Urinary bladder (tissue), 3 donors: ENCODE measurements at regions not wholly inside any gene's neighbourhood (a gene's known extent, or its start where the extent isn't known, plus 50 kb on each side); places are given as distances from the start of the nearest gene placed in this dataset.

Experiments used
- DNase-seq: peaks from one replicate; pipeline ENCODE4 v3.0.0-alpha.2; 2015; ENCODE audit errors: extremely low spot score
- H3K27ac ChIP-seq: one replicate; pipeline ENCODE4 v1.5.1; 2013; ENCODE audit warnings: low read depth, mild to moderate bottlenecking, moderate library complexity
- H3K36me3 ChIP-seq: one replicate; pipeline ENCODE4 v1.6.1; 2013; ENCODE audit warnings: mild to moderate bottlenecking, moderate library complexity; ENCODE audit not compliant: insufficient read depth
- H3K4me1 ChIP-seq: one replicate; pipeline ENCODE4 v1.6.1; 2013; ENCODE audit warnings: mild to moderate bottlenecking, moderate library complexity; ENCODE audit not compliant: insufficient read depth
- H3K4me3 ChIP-seq: one replicate; pipeline ENCODE4 v1.5.1; 2013; ENCODE audit warnings: low read depth, low read length
- WGBS: extraction: QIAGEN DNeasy Blood & Tissue Kit; methylation state at CpG from one replicate; pipeline ENCODE4 v1.1.7; 2013; 5-methylcytosine and 5-hydroxymethylcytosine counted together
- donor health status: healthy with polysubstance abuse.
- donor health status: healthy.

DNA sequence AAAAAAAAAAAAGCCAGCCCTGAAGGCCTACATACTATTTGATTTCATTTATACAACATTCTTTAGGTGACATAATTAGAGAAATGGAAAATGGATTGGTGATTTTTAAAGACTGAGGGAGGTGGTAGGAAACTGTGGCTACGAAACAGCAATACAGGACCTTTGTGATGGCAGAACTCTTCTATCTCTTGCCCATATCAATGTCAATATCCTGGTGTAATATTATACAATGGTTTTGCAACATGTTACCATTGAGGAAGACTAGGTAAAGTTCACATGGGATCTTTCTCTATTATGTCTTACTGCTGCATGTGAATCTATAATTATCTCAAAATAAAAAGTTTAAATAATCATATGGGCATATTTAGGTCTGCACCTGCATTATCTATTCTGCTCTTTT is 371.2 kb downstream of the ETS1 start:
- Histone ChIP-seq H3K4me3 (no peak overlapping the region), H3K36me3 (no peaks in the 10 kb centered on the region), H3K27ac (no peak overlapping the region), H3K4me1 (no peaks in the 10 kb centered on the region)
- 96% methylated on average over 1 of the region's 1 CpG for WGBS
- DNase-seq: no peak

GRCh38 chr11:128215238-128215882 is 372.0 kb downstream of the ETS1 start:
- Histone ChIP-seq H3K4me3 (no peak overlapping the region), H3K27ac (no peak overlapping the region), H3K36me3 (no peaks in the 10 kb centered on the region), H3K4me1 (no peaks in the 10 kb centered on the region)
- WGBS: 94% methylated on average over 28 of the region's 28 CpGs
- DNase-seq: no peak

- Histone ChIP-seq H3K4me1 (no peaks in the 10 kb centered on the region), H3K36me3 (no peaks in the 10 kb centered on the region), H3K4me3 (no peak overlapping the region), H3K27ac (no peak overlapping the region)
- WGBS: 90% methylated on average over 9 of the region's 9 CpGs
- DNase-seq: no peak
Observed at GRCh38 chr11:128214263-128214662, 373.1 kb downstream of the ETS1 start.

DNA sequence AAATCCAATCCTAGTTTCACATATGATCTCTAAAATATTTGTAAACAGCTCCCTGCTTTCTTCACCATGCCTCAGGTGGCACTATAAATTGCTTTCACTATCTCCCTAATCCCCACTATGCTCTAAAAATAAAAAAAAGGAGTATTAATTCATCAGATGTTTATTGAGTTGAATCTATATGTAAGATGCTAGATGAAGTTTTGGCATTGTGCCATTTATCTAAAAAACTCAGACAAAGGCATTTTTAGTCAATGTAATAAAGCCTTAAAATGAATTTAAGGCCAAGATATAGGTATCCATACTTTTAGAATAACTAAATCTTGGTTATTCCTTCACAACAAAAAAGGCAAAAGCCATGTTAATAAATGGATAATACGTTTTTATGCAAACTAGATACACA is 373.9 kb downstream of the ETS1 start:
- H3K4me3 ChIP-seq: no peak overlapping the region
- 80% methylated on average over 1 of the region's 1 CpG for WGBS
- no peak overlapping the region for H3K27ac ChIP-seq
- H3K4me1 ChIP-seq: no peaks in the 10 kb centered on the region
- no peaks in the 10 kb centered on the region for H3K36me3 ChIP-seq
- DNase-seq: no peak

- Histone ChIP-seq H3K27ac (no peak overlapping the region), H3K36me3 (no peaks in the 10 kb centered on the region), H3K4me3 (no peak overlapping the region), H3K4me1 (no peaks in the 10 kb centered on the region)
- 69% methylated on average over 2 of the region's 2 CpGs for WGBS
- no peak for DNase-seq
Observed at GRCh38 chr11:128212324-128212723, 375.0 kb downstream of the ETS1 start.

DNA sequence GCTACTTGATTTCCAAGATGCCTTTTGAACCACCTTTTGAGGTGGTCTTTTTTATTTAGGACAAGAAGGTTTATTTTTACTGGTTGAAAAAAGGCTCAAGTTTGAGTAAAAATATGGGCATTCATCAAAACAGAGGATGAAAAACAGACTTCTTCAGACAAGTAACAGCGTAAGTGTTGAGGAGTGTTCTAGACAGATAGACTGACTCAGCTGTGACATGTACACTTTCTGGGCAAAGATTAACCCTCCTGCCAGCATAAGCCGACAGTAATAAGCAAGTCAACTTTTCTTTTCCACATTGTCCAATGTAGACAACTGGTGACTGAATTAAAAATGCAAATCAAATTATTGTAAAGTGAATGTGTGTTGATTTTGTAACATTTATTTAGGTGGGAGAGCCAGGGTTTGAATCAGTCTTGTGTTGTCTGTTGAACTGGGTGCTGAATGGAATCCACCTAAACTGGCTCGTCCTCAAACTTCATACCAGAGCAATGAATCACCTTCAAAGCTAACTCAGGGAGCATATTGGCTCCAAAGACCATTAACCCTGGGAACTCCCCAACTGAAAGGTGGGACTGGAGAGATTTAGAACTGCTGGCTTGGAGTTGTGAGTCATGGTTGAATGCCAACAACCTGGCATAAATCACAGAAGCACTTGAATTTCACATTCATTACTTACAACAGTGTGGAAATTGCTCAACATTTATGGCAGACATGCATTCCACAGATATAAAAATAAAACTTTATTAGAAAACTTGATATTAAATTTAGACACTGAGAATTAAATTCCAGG is 377.0 kb downstream of the ETS1 start:
- Histone ChIP-seq H3K27ac (no peak overlapping the region), H3K36me3 (no peaks in the 10 kb centered on the region), H3K4me3 (no peak overlapping the region), H3K4me1 (no peaks in the 10 kb centered on the region)
- 34% methylated on average over 3 of the region's 3 CpGs for WGBS
- DNase-seq: peak; percentile 42

DNA sequence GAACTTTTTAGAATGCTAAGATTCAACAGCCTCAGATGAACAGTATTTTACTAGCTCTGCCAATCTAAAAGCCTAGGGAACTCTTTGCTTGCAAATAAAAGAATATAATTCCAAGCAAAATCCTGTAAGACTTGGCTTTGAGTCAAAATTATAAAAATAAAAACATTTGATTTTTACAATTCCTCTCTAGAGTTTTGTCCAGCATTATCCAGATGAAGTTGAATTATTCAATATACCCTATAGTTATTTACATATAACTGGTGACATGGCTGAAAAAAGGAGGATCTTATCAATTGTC is 378.3 kb downstream of the ETS1 start:
- H3K27ac ChIP-seq: no peak overlapping the region
- no peak for DNase-seq

GRCh38 chr11:128208329-128209137 is 378.8 kb downstream of the ETS1 start:
- 52% methylated on average over 6 of the region's 6 CpGs for WGBS
- no peak overlapping the region for H3K27ac ChIP-seq
- H3K4me3 ChIP-seq: no peak overlapping the region
- no peaks in the 10 kb centered on the region for H3K36me3 ChIP-seq
- no peaks in the 10 kb centered on the region for H3K4me1 ChIP-seq
- no peak for DNase-seq

More for the DNA sequence above, 378.3 kb downstream of the ETS1 start:
- Histone ChIP-seq H3K4me3 (no peak overlapping the region), H3K4me1 (no peaks in the 10 kb centered on the region), H3K36me3 (no peaks in the 10 kb centered on the region)

DNA sequence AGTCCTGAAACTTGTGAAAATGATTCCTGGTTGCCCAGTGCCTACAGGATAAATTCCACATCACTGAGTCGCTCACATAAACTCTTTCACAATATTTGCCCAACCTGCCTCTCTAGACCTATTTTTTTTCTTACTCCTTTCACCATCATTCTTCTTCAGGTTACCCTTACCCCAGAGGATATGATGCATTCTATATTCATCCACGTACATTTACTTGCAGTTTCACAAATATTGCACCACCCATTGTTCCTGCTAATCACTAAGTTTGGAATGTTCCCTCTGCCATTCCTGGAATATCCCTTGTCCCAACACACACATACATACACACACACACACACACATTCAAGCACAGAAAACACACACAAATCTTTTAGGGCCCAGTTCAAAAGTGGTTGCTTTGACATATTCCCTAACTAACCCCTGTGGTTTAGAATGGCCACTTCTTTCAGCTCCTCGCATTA is 379.5 kb downstream of the ETS1 start:
- no peak overlapping the region for H3K4me3 ChIP-seq
- DNase-seq: no peak
- no peaks in the 10 kb centered on the region for H3K36me3 ChIP-seq
- no peak overlapping the region for H3K27ac ChIP-seq
- no peaks in the 10 kb centered on the region for H3K4me1 ChIP-seq
- 87% methylated on average over 3 of the region's 3 CpGs for WGBS

- no peak overlapping the region for H3K4me3 ChIP-seq
- H3K4me1 ChIP-seq: no peaks in the 10 kb centered on the region
- H3K36me3 ChIP-seq: no peaks in the 10 kb centered on the region
- DNase-seq: no peak
- no peak overlapping the region for H3K27ac ChIP-seq
Observed at GRCh38 chr11:128206461-128206860, 380.9 kb downstream of the ETS1 start.

- DNase-seq: no peak
- no peaks in the 10 kb centered on the region for H3K4me1 ChIP-seq
- H3K4me3 ChIP-seq: no peak overlapping the region
Observed at GRCh38 chr11:128205796-128206195, 381.6 kb downstream of the ETS1 start.

GRCh38 chr11:128204898-128205297 is 382.5 kb downstream of the ETS1 start:
- Histone ChIP-seq H3K27ac (no peak overlapping the region), H3K4me1 (no peaks in the 10 kb centered on the region)
- WGBS: 84% methylated on average over 3 of the region's 3 CpGs

More at GRCh38 chr11:128205796-128206195, 381.6 kb downstream of the ETS1 start:
- Histone ChIP-seq H3K36me3 (no peaks in the 10 kb centered on the region), H3K27ac (no peak overlapping the region)

DNA sequence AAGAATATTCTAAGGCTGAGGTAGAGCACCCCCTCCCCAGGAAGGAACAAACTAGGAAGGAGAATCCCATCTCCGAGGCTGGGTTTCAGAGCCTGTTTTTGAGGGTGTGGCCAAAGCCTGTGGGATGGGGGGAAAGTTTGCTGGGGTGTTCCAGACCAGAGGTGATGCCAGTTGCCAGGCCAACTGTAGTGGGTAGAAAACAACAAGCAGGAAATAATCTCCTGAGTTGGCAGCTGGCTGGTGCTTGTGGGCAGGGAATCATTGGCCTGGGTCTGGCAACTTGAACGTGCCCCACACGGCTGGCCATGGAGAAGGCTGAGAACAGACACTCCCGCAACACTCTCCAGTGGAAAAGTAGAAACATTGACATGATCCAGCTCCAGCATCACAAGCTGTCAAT is 385.6 kb downstream of the ETS1 start:
- 79% methylated on average over 4 of the region's 4 CpGs for WGBS
- no peak for DNase-seq
- H3K4me3 ChIP-seq: no peak overlapping the region
- no peak overlapping the region for H3K27ac ChIP-seq
- H3K4me1 ChIP-seq: no peaks in the 10 kb centered on the region
- no peaks in the 10 kb centered on the region for H3K36me3 ChIP-seq

More at GRCh38 chr11:128204898-128205297, 382.5 kb downstream of the ETS1 start:
- Histone ChIP-seq H3K36me3 (no peaks in the 10 kb centered on the region), H3K4me3 (no peak overlapping the region)
- DNase-seq: no peak

DNA sequence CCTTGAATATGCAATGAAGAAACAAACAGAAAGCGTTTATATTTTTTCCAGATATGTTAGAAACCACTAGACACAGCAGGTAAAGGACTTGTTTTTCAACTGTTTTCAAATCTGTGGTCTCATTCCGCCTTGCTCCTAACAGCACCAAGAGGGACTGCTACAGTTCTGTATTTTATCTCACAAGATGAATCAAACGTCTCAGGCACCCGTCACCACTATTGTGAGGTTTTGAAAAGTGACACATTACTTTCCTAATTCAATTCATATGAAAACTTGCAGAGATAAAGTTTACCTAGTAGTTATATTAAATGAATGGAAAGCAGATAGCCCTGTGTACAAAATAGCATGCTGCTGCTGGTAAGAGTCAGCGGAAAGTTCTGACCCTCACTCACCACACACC is 386.3 kb downstream of the ETS1 start:
- WGBS: 88% methylated on average over 5 of the region's 5 CpGs
- Histone ChIP-seq H3K27ac (no peak overlapping the region), H3K4me3 (no peak overlapping the region), H3K4me1 (no peaks in the 10 kb centered on the region), H3K36me3 (no peaks in the 10 kb centered on the region)
- no peak for DNase-seq
